Smooth muscle cell (in vitro differentiated cells): ENCODE measurements at regions not wholly inside any gene's neighbourhood (a gene's known extent, or its start where the extent isn't known, plus 50 kb on each side); places are given as distances from the start of the nearest gene placed in this dataset.
A peak's percentile ranks its signal among the peaks of the same experiment; 100 is the strongest.

Experiments
- DNase-seq: peaks from one replicate; lab custom pipeline; 2025; ENCODE audit not compliant: unreplicated experiment; lab: John Stamatoyannopoulos, UW
- H2AFZ ChIP-seq: fragments of 200-600 bp; sonication (generic); 2 replicates; pipeline ENCODE4 v1.6.0; 2016; ENCODE audit warnings: antibody characterized with exemption, low read depth, mild to moderate bottlenecking
- H3F3A ChIP-seq: fragments of 200-600 bp; sonication (generic); 2 replicates; pipeline ENCODE4 v1.6.0; 2017; ENCODE audit warnings: antibody characterized with exemption, low read depth
- H3K27ac ChIP-seq: fragments of 200-600 bp; sonication (generic); 2 replicates; pipeline ENCODE4 v1.5.1; 2016; ENCODE audit warnings: low read depth, mild to moderate bottlenecking
- H3K27me3 ChIP-seq: fragments of 200-600 bp; sonication (generic); 2 replicates; pipeline ENCODE4 v1.6.1; 2016; ENCODE audit warnings: low read depth, mild to moderate bottlenecking
- H3K36me3 ChIP-seq: fragments of 200-600 bp; sonication (generic); 2 replicates; pipeline ENCODE4 v1.5.1; 2016; ENCODE audit warnings: low read depth
- H3K4me1 ChIP-seq: fragments of 200-600 bp; sonication (generic); 2 replicates; pipeline ENCODE4 v1.5.1; 2016; ENCODE audit warnings: low read depth
- H3K4me2 ChIP-seq: fragments of 200-600 bp; sonication (generic); 2 replicates; pipeline ENCODE4 v1.6.0; 2016; ENCODE audit warnings: mild to moderate bottlenecking
- H3K4me3 ChIP-seq: fragments of 200-600 bp; sonication (generic); 2 replicates; pipeline ENCODE4 v1.5.1; 2016; ENCODE audit warnings: mild to moderate bottlenecking
- H3K79me2 ChIP-seq: fragments of 200-600 bp; sonication (generic); 2 replicates; pipeline ENCODE4 v1.6.0; 2016; ENCODE audit warnings: low read depth, mild to moderate bottlenecking
- H3K9ac ChIP-seq: fragments of 200-600 bp; sonication (generic); 2 replicates; pipeline ENCODE4 v1.6.0; 2016; ENCODE audit warnings: low read depth
- H3K9me3 ChIP-seq: fragments of 200-600 bp; sonication (generic); replicated peaks from 2 replicates; pipeline ENCODE4 v1.5.1; 2016; ENCODE audit warnings: low read depth
- H4K20me1 ChIP-seq: fragments of 200-600 bp; sonication (generic); 2 replicates; pipeline ENCODE4 v1.6.0; 2016; ENCODE audit warnings: low read depth
- WGBS: methylation state at CpG from one replicate; pipeline ENCODE4 v1.1.7; 2016; ENCODE audit warnings: low lambda C conversion rate; 5-methylcytosine and 5-hydroxymethylcytosine counted together
- TF ChIP-seq, protein P1 (sequence below): fragments of 200-600 bp; sonication (generic); IDR thresholded peaks from 2 replicates; pipeline ENCODE4 v1.5.1; 2017; ENCODE audit warnings: borderline replicate concordance, mild to moderate bottlenecking, antibody characterized with exemption; ENCODE audit not compliant: insufficient read depth, poor library complexity, severe bottlenecking

DNA sequence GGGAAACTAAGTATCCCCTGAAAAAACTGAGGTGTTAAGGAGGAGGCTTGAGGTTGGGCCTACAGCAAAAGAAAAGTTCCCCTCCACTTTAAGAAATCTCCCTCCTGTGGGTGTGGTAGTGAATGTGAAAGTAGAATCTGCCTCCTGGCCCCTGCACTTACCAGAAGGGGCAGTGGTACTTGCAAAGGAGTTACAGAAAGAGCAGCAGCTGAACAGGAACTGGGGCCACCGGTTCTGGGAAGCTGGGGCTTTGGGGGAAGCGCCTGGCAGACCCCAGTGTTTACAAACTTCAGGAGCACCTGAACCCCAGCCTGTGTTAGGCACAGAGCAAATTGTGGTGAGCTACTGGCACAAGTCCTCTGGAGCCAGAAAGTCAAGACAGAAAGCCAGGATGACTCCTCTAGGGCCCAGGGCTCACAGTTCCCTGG lies 250.2 kb upstream of the FGGY start:
- Histone ChIP-seq H3F3A (no peaks in the 10 kb centered on the region), H3K4me2 (no peak overlapping the region), H3K4me1 (no peaks in the 10 kb centered on the region), H4K20me1 (no peaks in the 10 kb centered on the region), H3K9ac (no peak overlapping the region), H3K4me3 (no peak overlapping the region), H3K9me3 (no peaks in the 10 kb centered on the region), H3K27ac (no peak overlapping the region), H2AFZ (no peak overlapping the region), H3K36me3 (no peaks in the 10 kb centered on the region), H3K79me2 (no peaks in the 10 kb centered on the region), H3K27me3 (no peaks in the 10 kb centered on the region)
- TF ChIP-seq, protein P1, sequence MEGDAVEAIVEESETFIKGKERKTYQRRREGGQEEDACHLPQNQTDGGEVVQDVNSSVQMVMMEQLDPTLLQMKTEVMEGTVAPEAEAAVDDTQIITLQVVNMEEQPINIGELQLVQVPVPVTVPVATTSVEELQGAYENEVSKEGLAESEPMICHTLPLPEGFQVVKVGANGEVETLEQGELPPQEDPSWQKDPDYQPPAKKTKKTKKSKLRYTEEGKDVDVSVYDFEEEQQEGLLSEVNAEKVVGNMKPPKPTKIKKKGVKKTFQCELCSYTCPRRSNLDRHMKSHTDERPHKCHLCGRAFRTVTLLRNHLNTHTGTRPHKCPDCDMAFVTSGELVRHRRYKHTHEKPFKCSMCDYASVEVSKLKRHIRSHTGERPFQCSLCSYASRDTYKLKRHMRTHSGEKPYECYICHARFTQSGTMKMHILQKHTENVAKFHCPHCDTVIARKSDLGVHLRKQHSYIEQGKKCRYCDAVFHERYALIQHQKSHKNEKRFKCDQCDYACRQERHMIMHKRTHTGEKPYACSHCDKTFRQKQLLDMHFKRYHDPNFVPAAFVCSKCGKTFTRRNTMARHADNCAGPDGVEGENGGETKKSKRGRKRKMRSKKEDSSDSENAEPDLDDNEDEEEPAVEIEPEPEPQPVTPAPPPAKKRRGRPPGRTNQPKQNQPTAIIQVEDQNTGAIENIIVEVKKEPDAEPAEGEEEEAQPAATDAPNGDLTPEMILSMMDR: no peak
- WGBS: 66% methylated on average over 2 of the region's 2 CpGs
- DNase-seq: no peak

DNA sequence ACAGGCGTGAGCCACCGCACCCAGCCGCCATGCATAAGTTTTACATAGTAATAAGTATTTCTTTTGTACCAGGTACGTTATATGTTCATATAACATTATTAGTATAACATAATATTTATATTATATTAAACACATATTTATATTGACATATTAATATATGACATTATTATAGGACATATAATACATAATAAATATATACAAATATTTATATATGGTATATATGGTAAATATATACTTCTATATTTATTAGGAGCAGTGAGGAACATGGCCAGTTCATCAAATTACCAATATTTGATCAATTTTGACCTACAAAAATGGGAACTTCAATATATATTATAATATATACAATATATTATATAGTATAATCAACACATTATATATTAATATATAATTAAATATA lies 245.9 kb upstream of the FGGY start:
- 87% methylated on average over 4 of the region's 4 CpGs for WGBS
- Histone ChIP-seq H4K20me1 (no peaks in the 10 kb centered on the region), H3K27ac (no peak overlapping the region), H3K36me3 (no peaks in the 10 kb centered on the region), H3K9ac (no peak overlapping the region), H3F3A (no peaks in the 10 kb centered on the region), H3K9me3 (no peaks in the 10 kb centered on the region), H2AFZ (no peak overlapping the region), H3K79me2 (no peaks in the 10 kb centered on the region), H3K4me1 (no peaks in the 10 kb centered on the region), H3K4me2 (no peak overlapping the region), H3K27me3 (no peaks in the 10 kb centered on the region), H3K4me3 (no peak overlapping the region)
- TF ChIP-seq, protein P1: no peak
- DNase-seq: no peak

- TF ChIP-seq, protein P1: no peak
- no peaks in the 10 kb centered on the region for H4K20me1 ChIP-seq
- no peak overlapping the region for H3K4me2 ChIP-seq
- peak overlapping the region; percentile 59 for H2AFZ ChIP-seq
- no peak overlapping the region for H3K27ac ChIP-seq
- no peaks in the 10 kb centered on the region for H3K27me3 ChIP-seq
- no peak for DNase-seq
- no peak overlapping the region for H3K9ac ChIP-seq
- WGBS: 74% methylated on average over 5 of the region's 5 CpGs
- H3K9me3 ChIP-seq: no peaks in the 10 kb centered on the region
- H3K36me3 ChIP-seq: no peaks in the 10 kb centered on the region
- no peaks in the 10 kb centered on the region for H3K79me2 ChIP-seq
- H3K4me1 ChIP-seq: no peaks in the 10 kb centered on the region
- no peak overlapping the region for H3K4me3 ChIP-seq
- H3F3A ChIP-seq: no peaks in the 10 kb centered on the region
Measured at GRCh38 chr1:59052166-59052590, 244.7 kb upstream of the FGGY start.

GRCh38 chr1:59054172-59054571 lies 242.7 kb upstream of the FGGY start:
- Histone ChIP-seq H2AFZ (no peak overlapping the region), H3K4me3 (no peak overlapping the region), H3K79me2 (no peaks in the 10 kb centered on the region), H3K4me2 (no peak overlapping the region), H4K20me1 (no peaks in the 10 kb centered on the region), H3F3A (no peaks in the 10 kb centered on the region), H3K4me1 (no peaks in the 10 kb centered on the region), H3K27me3 (no peaks in the 10 kb centered on the region), H3K9me3 (no peaks in the 10 kb centered on the region), H3K9ac (no peak overlapping the region), H3K27ac (no peak overlapping the region), H3K36me3 (no peaks in the 10 kb centered on the region)
- no peak for DNase-seq
- WGBS: 93% methylated on average over 1 of the region's 1 CpG
- TF ChIP-seq, protein P1: no peak
